ENCODE measurements at regions not wholly inside any gene's neighbourhood (a gene's known extent, or its start where the extent isn't known, plus 50 kb on each side); places are given as distances from the start of the nearest gene placed in this dataset.

DNA sequence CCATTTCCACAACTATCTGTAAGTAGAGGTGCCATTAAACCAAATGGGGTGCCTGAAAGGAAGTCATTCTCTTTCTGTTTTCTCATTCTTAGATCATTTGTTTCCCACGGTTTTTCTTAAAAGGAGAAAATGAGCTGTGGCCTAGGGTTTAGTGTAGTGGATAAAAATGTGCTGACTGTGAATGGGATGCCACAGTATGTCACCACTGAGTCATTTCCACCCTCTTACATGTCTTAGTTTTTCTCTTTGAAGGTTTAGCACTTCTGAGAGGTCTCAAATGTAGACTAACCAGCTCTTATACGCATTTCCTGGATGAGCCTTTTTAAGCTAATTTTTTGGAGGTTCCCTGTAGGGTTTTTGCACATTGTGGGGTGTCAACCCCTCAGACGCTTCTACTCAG is 244.5 kb upstream of the SPANXN1 start:
- peak overlapping the region; percentile 20; the same call in 1 of the 2 replicates for H3K4me2 ChIP-seq (ENCODE audit: low read length)
- H3K9me2 ChIP-seq (replicated peaks; ENCODE audit: low read length), result no peaks in the 10 kb centered on the region
- no peaks in the 10 kb centered on the region for H3K27me3 ChIP-seq (ENCODE audit: low read length)
- peak overlapping the region; percentile 37; the same call in 1 of the 2 replicates for H3K9ac ChIP-seq (ENCODE audit: low read length)
- BruUV-seq (replicated peaks), result no TSS peak
- no peaks in the 10 kb centered on the region for H3K79me2 ChIP-seq (ENCODE audit: low read length)
- no peak overlapping the region for H2AFZ ChIP-seq (ENCODE audit: low read length)
- no peak overlapping the region for H3K4me3 ChIP-seq (ENCODE audit: low read length)
- ChIA-PET CTCF (no interaction called here), POLR2A (ENCODE audit: unreplicated experiment) (no interaction called here)
- peaks cover 11% of the 10 kb centered on the region for H3K4me1 ChIP-seq (ENCODE audit: insufficient read depth, low read length)
- H3K27ac ChIP-seq (ENCODE audit: low read length), result peak overlapping the region; percentile 65
- H3K36me3 ChIP-seq (ENCODE audit: low read depth, low read length), result no peaks in the 10 kb centered on the region
- H3K9me3 ChIP-seq (ENCODE audit: low read length), result no peaks in the 10 kb centered on the region
- intact Hi-C loops (cut with micrococcal nuclease), result no loop called here
- TF ChIP-seq EZH2phosphoT487 (IDR thresholded peaks at IDR 0.05; ENCODE audit: borderline replicate concordance, low read length) (no peak), CTCF (conservative IDR thresholded peaks at IDR 0.05; ENCODE audit: low read depth, low read length) (no peak), EZH2 (IDR thresholded peaks at IDR 0.05; ENCODE audit: low read length, unreplicated experiment) (no peak)
- DNase-seq, result peak; percentile 46
- no peaks in the 10 kb centered on the region for H4K20me1 ChIP-seq (ENCODE audit: low read length)
- no peaks in the 10 kb centered on the region for H3F3A ChIP-seq (ENCODE audit: low read length, unreplicated experiment)
- peak; percentile 70 for ATAC-seq

DNA sequence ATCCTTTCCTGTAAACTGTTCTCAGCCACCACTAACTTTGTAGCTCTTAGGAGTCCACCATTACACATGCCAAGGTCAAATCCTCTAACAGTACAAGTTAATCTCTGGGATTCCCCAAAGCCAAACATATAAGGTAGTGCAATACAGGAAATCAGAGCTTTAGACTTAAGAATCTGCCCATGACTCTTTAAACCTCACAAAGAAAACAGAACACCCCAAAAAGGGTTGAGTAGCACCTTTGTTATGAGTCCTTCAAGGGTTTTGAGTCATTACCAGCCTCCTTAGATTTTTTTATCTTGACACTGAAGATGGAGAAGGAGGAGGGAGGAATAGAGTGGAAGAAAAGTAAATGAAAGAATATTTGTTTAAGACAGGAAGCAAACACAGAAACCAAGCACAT is 243.9 kb upstream of the SPANXN1 start:
- no TSS peak for BruUV-seq (replicated peaks)
- ChIA-PET POLR2A (ENCODE audit: unreplicated experiment) (no interaction called here), CTCF (no interaction called here)
- no peaks in the 10 kb centered on the region for H3K27me3 ChIP-seq (ENCODE audit: low read length)
- H3K36me3 ChIP-seq (ENCODE audit: low read depth, low read length), result no peaks in the 10 kb centered on the region
- no peak for TF ChIP-seq EZH2 (IDR thresholded peaks at IDR 0.05; ENCODE audit: low read length, unreplicated experiment)
- no peak for TF ChIP-seq CTCF (conservative IDR thresholded peaks at IDR 0.05; ENCODE audit: low read depth, low read length)
- TF ChIP-seq EZH2phosphoT487 (IDR thresholded peaks at IDR 0.05; ENCODE audit: borderline replicate concordance, low read length), result no peak
- ATAC-seq (peak; percentile 71), DNase-seq (peak; percentile 19)
- peaks cover 11% of the 10 kb centered on the region for H3K4me1 ChIP-seq (ENCODE audit: insufficient read depth, low read length)
- H3K4me3 ChIP-seq (ENCODE audit: low read length), result no peak overlapping the region
- peak overlapping the region; percentile 37; the same call in 1 of the 2 replicates for H3K9ac ChIP-seq (ENCODE audit: low read length)
- no peaks in the 10 kb centered on the region for H4K20me1 ChIP-seq (ENCODE audit: low read length)
- H2AFZ ChIP-seq (ENCODE audit: low read length), result no peak overlapping the region
- H3F3A ChIP-seq (ENCODE audit: low read length, unreplicated experiment), result no peaks in the 10 kb centered on the region
- no peak overlapping the region for H3K4me2 ChIP-seq (ENCODE audit: low read length)
- peak overlapping the region; percentile 65 for H3K27ac ChIP-seq (ENCODE audit: low read length)
- no peaks in the 10 kb centered on the region for H3K9me3 ChIP-seq (ENCODE audit: low read length)
- H3K9me2 ChIP-seq (replicated peaks; ENCODE audit: low read length), result no peaks in the 10 kb centered on the region
- intact Hi-C loops (cut with micrococcal nuclease), result no loop called here
- no peaks in the 10 kb centered on the region for H3K79me2 ChIP-seq (ENCODE audit: low read length)

GRCh38 chrX:145041486-145041885 is 205.8 kb upstream of the SPANXN1 start:
- Histone ChIP-seq H3K4me2 (ENCODE audit: low read length) (no peak overlapping the region), H3K36me3 (ENCODE audit: low read depth, low read length) (no peaks in the 10 kb centered on the region), H3K4me3 (ENCODE audit: low read length) (no peak overlapping the region), H4K20me1 (ENCODE audit: low read length) (no peaks in the 10 kb centered on the region), H3F3A (ENCODE audit: low read length, unreplicated experiment) (no peaks in the 10 kb centered on the region), H3K9me3 (ENCODE audit: low read length) (no peaks in the 10 kb centered on the region), H3K79me2 (ENCODE audit: low read length) (no peaks in the 10 kb centered on the region), H3K9me2 (replicated peaks; ENCODE audit: low read length) (no peaks in the 10 kb centered on the region), H2AFZ (ENCODE audit: low read length) (no peak overlapping the region), H3K9ac (ENCODE audit: low read length) (no peak overlapping the region), H3K4me1 (ENCODE audit: insufficient read depth, low read length) (no peaks in the 10 kb centered on the region), H3K27me3 (ENCODE audit: low read length) (no peaks in the 10 kb centered on the region), H3K27ac (ENCODE audit: low read length) (no peak overlapping the region)
- DNase-seq (no peak), ATAC-seq (no peak)
- no peak for TF ChIP-seq CTCF (conservative IDR thresholded peaks at IDR 0.05; ENCODE audit: low read depth, low read length)
- TF ChIP-seq EZH2 (IDR thresholded peaks at IDR 0.05; ENCODE audit: low read length, unreplicated experiment), result no peak
- TF ChIP-seq EZH2phosphoT487 (IDR thresholded peaks at IDR 0.05; ENCODE audit: borderline replicate concordance, low read length), result no peak
- CTCF ChIA-PET, result no interaction called here
- BruUV-seq (replicated peaks), result no TSS peak
- intact Hi-C loops (cut with micrococcal nuclease), result no loop called here
- POLR2A ChIA-PET (ENCODE audit: unreplicated experiment), result no interaction called here

Data from PC-3 (cell line).